ENCODE measurements at regions not wholly inside any gene's neighbourhood (a gene's known extent, or its start where the extent isn't known, plus 50 kb on each side); places are given as distances from the start of the nearest gene placed in this dataset.

DNA sequence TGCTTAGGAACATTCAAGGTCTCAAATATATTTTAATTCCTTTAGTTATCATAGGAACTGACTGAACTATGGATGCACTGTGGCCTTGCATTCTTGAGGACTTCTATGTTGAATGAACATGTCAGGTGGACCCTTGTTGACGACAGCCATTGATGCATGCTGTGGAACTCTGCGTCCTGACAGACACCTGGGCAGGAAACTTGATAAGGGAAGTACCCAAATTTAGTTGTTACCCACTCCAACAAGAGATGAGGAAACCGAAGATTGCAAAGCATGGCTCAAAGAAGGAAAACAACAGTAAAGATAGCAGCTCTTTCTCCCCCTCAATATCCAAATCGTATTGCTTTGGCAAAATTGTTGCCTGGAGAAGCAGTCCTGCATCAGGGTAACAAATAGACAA lies 540.0 kb upstream of the NR3C2 start:
- TF ChIP-seq EZH2phosphoT487 (IDR thresholded peaks at IDR 0.05; ENCODE audit: borderline replicate concordance, low read depth) (no peak), CHD2 (IDR thresholded peaks at IDR 0.05; ENCODE audit: low read length, partially characterized antibody) (no peak), EP300 (IDR thresholded peaks at IDR 0.05; ENCODE audit: borderline replicate concordance in 1 of 2, low read depth in 1 of 2, low read length in 1 of 2) (no peak), YY1 (IDR thresholded peaks at IDR 0.05; ENCODE audit: low read depth) (no peak), TCF12 (IDR thresholded peaks at IDR 0.05) (no peak)
- TF ChIP-seq, protein P1, sequence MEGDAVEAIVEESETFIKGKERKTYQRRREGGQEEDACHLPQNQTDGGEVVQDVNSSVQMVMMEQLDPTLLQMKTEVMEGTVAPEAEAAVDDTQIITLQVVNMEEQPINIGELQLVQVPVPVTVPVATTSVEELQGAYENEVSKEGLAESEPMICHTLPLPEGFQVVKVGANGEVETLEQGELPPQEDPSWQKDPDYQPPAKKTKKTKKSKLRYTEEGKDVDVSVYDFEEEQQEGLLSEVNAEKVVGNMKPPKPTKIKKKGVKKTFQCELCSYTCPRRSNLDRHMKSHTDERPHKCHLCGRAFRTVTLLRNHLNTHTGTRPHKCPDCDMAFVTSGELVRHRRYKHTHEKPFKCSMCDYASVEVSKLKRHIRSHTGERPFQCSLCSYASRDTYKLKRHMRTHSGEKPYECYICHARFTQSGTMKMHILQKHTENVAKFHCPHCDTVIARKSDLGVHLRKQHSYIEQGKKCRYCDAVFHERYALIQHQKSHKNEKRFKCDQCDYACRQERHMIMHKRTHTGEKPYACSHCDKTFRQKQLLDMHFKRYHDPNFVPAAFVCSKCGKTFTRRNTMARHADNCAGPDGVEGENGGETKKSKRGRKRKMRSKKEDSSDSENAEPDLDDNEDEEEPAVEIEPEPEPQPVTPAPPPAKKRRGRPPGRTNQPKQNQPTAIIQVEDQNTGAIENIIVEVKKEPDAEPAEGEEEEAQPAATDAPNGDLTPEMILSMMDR (IDR thresholded peaks at IDR 0.05): no peak
- TF ChIP-seq, protein P2, sequence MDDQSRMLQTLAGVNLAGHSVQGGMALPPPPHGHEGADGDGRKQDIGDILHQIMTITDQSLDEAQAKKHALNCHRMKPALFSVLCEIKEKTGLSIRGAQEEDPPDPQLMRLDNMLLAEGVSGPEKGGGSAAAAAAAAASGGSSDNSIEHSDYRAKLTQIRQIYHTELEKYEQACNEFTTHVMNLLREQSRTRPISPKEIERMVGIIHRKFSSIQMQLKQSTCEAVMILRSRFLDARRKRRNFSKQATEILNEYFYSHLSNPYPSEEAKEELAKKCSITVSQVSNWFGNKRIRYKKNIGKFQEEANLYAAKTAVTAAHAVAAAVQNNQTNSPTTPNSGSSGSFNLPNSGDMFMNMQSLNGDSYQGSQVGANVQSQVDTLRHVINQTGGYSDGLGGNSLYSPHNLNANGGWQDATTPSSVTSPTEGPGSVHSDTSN (IDR thresholded peaks at IDR 0.05): no peak
- TF ChIP-seq, protein P3, sequence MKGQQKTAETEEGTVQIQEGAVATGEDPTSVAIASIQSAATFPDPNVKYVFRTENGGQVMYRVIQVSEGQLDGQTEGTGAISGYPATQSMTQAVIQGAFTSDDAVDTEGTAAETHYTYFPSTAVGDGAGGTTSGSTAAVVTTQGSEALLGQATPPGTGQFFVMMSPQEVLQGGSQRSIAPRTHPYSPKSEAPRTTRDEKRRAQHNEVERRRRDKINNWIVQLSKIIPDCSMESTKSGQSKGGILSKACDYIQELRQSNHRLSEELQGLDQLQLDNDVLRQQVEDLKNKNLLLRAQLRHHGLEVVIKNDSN (IDR thresholded peaks at IDR 0.05; ENCODE audit: borderline replicate concordance, low read depth): no peak
- TF ChIP-seq, protein P4, sequence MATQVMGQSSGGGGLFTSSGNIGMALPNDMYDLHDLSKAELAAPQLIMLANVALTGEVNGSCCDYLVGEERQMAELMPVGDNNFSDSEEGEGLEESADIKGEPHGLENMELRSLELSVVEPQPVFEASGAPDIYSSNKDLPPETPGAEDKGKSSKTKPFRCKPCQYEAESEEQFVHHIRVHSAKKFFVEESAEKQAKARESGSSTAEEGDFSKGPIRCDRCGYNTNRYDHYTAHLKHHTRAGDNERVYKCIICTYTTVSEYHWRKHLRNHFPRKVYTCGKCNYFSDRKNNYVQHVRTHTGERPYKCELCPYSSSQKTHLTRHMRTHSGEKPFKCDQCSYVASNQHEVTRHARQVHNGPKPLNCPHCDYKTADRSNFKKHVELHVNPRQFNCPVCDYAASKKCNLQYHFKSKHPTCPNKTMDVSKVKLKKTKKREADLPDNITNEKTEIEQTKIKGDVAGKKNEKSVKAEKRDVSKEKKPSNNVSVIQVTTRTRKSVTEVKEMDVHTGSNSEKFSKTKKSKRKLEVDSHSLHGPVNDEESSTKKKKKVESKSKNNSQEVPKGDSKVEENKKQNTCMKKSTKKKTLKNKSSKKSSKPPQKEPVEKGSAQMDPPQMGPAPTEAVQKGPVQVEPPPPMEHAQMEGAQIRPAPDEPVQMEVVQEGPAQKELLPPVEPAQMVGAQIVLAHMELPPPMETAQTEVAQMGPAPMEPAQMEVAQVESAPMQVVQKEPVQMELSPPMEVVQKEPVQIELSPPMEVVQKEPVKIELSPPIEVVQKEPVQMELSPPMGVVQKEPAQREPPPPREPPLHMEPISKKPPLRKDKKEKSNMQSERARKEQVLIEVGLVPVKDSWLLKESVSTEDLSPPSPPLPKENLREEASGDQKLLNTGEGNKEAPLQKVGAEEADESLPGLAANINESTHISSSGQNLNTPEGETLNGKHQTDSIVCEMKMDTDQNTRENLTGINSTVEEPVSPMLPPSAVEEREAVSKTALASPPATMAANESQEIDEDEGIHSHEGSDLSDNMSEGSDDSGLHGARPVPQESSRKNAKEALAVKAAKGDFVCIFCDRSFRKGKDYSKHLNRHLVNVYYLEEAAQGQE (IDR thresholded peaks at IDR 0.05; ENCODE audit: low read depth, low read length): no peak

Measured in SK-N-SH (cell line).